KOPT-K1 (cell line): ENCODE measurements at regions not wholly inside any gene's neighbourhood (a gene's known extent, or its start where the extent isn't known, plus 50 kb on each side); places are given as distances from the start of the nearest gene placed in this dataset.

ENCODE experiments used
- H3K27ac ChIP-seq: fragments of 200-600 bp; sonication (generic); 2 replicates; pipeline ENCODE4 v1.5.1; 2016; ENCODE audit warnings: antibody characterized with exemption, mild to moderate bottlenecking, low read depth, low read length; ENCODE audit not compliant: poor library complexity, severe bottlenecking
- H3K36me3 ChIP-seq: fragments of 200-600 bp; sonication (generic); 2 replicates; pipeline ENCODE4 v1.5.1; 2017; ENCODE audit warnings: antibody characterized with exemption, mild to moderate bottlenecking, low read length, moderate library complexity; ENCODE audit not compliant: insufficient read depth
- H3K9me3 ChIP-seq: fragments of 200-600 bp; sonication (generic); 2 replicates; pipeline ENCODE4 v1.5.1; 2017; ENCODE audit warnings: antibody characterized with exemption, low read length, mild to moderate bottlenecking; ENCODE audit not compliant: insufficient read depth, poor library complexity, severe bottlenecking

DNA sequence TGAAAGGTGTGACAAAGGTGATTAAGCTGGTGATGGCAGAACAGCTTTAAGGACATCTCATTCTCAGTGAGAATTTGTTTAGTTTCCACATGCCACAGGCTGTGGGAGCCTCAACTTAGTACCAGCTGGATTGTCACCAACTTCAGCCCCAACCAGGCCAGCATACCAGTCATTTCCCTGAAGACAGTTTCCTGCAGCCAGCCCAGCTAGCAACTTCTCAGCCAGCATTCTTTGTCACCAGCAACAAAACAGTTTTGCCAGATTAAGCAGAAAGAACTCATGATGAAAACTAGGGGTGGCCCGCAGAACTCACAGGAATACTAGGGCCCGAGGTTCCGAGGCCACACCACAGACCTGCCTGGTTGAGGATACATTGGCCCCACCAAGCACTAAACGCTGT, 68.8 kb upstream of the UNC5B start:
- no peak overlapping the region for H3K27ac ChIP-seq
- H3K36me3 ChIP-seq = no peaks in the 10 kb centered on the region

DNA sequence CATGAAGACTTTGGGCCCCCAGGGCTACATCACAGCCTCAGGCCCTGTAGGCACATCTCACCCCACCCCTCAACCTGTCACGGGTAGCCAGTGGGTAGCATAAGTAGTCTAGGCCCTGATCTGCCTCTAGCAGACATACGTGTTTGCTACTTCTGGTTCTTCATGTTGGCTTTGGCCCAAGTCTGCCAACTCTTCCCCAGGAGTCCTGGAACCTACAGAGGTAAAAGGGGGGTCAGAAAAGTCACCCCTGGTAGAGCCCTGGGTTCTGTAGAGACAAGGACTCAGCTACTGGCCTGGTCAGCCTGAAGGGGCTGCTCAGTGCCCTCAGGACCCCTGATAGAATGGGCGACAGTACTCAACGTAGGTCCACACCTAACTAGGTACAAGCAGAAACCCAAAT, 67.5 kb upstream of the UNC5B start:
- no peaks in the 10 kb centered on the region for H3K36me3 ChIP-seq
- no peaks in the 10 kb centered on the region for H3K9me3 ChIP-seq
- H3K27ac ChIP-seq = no peak overlapping the region

More for the DNA sequence above, 68.8 kb upstream of the UNC5B start:
- no peaks in the 10 kb centered on the region for H3K9me3 ChIP-seq

DNA sequence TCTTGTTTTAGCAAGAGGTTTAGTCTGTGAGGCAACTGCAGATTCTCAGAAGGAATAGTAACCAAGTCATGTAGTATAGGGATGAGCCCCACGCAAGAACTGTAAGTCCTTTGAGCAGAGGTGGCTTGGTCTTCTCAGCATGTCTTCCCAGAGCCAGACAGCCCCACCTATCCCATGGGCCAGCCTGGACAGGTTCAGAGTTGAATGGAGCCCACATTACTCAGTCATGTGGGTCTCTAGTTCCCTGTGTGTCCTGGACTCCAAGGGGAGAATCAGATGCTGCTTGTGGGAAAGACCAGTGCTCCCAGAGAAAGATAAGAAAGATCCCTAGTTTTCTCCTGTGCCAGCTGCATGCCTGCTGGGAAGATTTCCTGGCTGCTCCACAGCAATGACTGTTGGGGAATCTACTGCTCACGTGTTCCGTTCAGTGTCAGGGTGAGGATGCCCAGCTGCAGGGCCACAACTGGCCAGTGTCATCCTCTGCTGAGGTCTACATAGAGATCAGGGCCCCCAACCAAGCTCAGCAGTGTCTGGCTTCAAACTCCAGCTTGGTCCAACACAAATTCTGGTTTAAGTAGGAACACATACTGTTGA, 66.9 kb upstream of the UNC5B start:
- Histone ChIP-seq H3K36me3 (no peaks in the 10 kb centered on the region), H3K27ac (no peak overlapping the region), H3K9me3 (no peaks in the 10 kb centered on the region)

DNA sequence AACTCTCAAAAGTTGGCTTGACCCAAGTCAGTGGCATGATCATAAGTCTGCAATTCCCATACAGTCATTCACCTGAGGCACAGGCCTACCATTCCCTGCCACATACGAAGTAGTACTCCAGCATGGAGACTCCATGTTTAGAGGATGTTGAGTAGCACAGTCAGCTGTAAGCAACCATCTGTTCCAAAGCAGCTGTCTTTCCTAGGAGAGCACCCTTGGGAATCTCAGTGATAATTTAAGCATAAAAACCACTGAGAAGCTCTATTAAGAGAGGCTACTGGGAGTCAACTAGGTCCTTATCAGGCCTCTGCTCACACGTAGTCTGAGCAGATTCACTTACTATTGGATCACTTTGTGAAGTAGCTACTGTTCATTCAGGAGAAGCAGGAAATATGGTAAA, 61.6 kb upstream of the UNC5B start:
- no peaks in the 10 kb centered on the region for H3K36me3 ChIP-seq
- no peak overlapping the region for H3K27ac ChIP-seq
- H3K9me3 ChIP-seq = no peaks in the 10 kb centered on the region

DNA sequence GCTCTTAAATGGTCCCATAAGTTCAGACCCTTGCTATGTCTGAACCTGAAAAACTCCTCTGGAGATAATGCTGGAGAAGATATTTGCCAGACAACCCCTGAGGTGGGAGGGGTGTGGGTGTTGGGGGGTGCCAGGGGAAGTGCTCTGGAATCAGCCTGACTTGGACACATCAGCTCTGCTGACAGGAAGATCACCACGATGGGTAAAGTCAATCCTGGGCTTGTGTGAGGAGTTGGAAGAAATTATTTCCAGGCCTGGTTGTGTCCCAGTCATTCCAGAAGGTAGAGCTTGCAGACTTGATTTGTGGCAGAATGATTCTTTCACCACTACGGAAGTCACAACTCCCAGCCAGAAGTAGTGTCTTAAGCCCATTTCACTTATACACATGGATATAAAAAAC, 60.3 kb upstream of the UNC5B start:
- Histone ChIP-seq H3K36me3 (no peaks in the 10 kb centered on the region), H3K9me3 (no peaks in the 10 kb centered on the region), H3K27ac (no peak overlapping the region)

DNA sequence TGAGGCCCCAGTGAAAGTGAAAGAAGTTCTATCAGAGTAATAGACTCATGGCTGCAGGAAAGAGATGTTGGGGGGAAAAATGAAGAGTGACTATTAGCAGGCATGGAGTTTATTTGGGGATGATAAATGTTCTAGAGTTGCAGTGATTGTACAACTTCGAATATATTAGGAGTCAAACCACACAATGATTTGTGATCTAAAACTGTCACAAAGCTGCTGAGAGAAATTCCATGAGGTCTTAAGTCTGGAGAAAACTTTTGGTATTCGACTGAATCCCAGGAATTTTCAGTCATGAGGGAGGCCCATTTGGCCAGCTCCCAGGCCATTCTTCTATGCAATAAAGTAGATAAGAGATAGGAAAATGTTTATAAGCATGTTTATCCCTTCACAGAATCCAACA, 55.9 kb upstream of the UNC5B start:
- no peaks in the 10 kb centered on the region for H3K36me3 ChIP-seq
- H3K27ac ChIP-seq = no peak overlapping the region
- H3K9me3 ChIP-seq = no peaks in the 10 kb centered on the region

DNA sequence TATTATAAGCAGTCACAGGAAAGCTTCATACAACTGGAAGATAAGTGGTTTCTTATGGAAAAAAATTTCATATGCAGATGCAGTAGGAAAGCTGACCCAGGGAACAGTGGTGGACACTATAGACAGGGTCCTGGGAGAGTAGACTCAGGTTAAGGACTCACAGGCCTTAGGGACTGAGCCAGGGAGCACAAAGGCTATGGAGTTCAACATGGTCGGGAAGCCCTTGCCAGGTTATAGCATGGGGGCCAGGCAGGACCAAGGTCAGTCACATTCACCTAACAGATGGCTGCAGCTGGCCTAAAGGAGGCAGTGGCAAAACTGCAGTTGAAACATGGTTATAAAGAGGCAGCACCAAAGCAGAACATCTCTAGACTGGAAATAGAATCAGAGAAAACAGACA, 54.9 kb upstream of the UNC5B start:
- H3K9me3 ChIP-seq = no peaks in the 10 kb centered on the region
- H3K27ac ChIP-seq = no peak overlapping the region
- no peaks in the 10 kb centered on the region for H3K36me3 ChIP-seq

DNA sequence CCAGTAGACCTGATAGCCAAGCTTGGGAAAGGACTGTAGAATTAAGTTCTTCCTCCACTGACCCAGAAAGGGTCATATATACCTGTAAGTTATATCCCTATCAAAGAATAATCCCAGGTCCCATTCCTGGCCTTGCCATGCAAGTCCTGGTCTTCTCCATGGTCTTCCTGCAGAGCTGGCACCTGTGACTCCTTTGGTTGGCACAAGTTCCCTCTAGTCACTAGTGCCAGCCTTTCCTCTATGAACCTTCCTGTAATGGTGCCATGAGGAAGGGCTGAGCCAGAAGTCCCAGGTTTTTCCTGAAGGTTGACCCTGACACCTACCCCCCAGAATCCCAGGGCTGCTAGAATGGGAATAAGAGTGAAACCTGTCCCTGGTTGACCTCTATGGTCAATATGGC, 54.1 kb upstream of the UNC5B start:
- Histone ChIP-seq H3K27ac (no peak overlapping the region), H3K9me3 (no peaks in the 10 kb centered on the region), H3K36me3 (no peaks in the 10 kb centered on the region)

DNA sequence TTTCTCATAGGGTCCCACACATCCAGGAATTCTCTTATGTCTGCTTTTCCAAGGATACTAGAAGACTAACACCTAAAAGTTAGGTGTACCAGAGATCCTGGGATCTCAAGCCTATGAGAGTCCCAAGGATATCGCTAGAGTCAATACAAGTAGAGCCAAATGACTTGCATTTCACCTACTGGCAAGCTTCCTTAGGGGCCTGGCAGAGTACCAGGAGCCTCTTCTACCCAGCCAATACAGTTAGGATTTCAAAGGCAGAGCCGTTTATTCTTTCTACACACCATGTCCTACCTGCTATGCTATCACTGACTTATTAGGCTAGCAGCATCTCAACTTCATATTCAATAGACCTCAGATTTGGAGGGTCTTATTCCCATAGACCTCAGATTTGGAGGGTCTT, 53.5 kb upstream of the UNC5B start:
- Histone ChIP-seq H3K9me3 (no peaks in the 10 kb centered on the region), H3K27ac (no peak overlapping the region), H3K36me3 (no peaks in the 10 kb centered on the region)

DNA sequence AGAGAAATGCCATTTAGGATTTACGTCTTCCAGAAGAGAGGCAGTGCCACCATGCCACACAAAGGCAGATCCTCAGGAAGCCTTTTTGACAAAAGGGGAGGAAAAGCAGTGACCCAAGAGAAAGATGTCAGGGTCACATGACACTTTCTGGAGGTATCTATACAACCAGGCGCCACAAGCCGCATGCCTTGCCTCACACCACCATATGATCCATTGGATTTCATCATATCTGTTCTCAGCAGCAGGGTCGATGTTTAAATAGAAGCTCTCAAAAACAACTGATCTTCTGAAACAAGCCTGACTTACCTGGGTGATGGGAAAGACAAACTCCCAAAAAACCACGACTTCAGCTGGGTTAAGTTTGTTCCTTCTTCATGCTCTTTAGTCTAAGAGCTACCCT, 52.5 kb upstream of the UNC5B start:
- Histone ChIP-seq H3K36me3 (no peaks in the 10 kb centered on the region), H3K27ac (no peak overlapping the region), H3K9me3 (no peaks in the 10 kb centered on the region)

DNA sequence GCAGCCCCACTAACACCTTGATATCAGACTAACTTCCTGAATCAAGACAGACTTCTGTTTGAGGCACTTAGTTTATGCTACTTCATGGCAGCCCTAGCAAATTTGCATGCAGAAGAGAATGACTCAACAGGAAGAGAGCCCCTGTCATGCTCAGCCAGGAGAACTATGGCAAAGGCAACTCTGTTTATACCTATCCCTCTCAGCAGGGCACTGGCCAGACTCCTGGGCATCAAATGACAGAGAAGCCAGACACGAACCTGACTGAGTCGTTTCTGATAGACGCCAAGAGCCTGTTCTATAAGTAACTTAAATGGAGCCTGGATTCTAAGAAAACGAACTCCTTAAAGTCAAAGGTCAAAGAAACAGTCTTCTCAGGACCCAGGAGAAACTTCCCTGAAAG, 50.9 kb upstream of the UNC5B start:
- no peaks in the 10 kb centered on the region for H3K36me3 ChIP-seq
- no peak overlapping the region for H3K27ac ChIP-seq
- H3K9me3 ChIP-seq = no peaks in the 10 kb centered on the region
